Vagina (tissue), 2 donors: ENCODE measurements at regions not wholly inside any gene's neighbourhood (a gene's known extent, or its start where the extent isn't known, plus 50 kb on each side); places are given as distances from the start of the nearest gene placed in this dataset.

ENCODE experiments used
- DNase-seq, 2 donors: peaks; one replicate each; pipeline ENCODE4 v3.0.0-alpha.2; 2017; ENCODE audit errors: extremely low spot score in 2 of 2
- H3K27ac ChIP-seq: fragments of 200-600 bp; sonication (generic); one replicate; pipeline ENCODE4 v1.5.1; 2019
- H3K27me3 ChIP-seq: fragments of 200-600 bp; sonication (generic); one replicate; pipeline ENCODE4 v1.5.1; 2019
- H3K36me3 ChIP-seq, 2 donors: fragments of 200-600 bp; sonication (generic); one replicate each; pipeline ENCODE4 v1.5.1; 2017 to 2019
- H3K4me1 ChIP-seq: fragments of 200-600 bp; sonication (generic); one replicate; pipeline ENCODE4 v1.5.1; 2019
- H3K4me3 ChIP-seq, 2 donors: fragments of 200-600 bp; sonication (generic); 1 replicate in 1 of 2; 2 replicates in 1 of 2; pipeline ENCODE4 v1.5.1; 2016 to 2019
- H3K9me3 ChIP-seq: fragments of 200-600 bp; sonication (generic); one replicate; pipeline ENCODE4 v1.5.1; 2019
- POLR2A ChIP-seq, 2 donors: fragments of 450-650 bp; IDR thresholded peaks; one replicate each; pipeline ENCODE4 v1.6.1; 2017; ENCODE audit warnings: antibody characterized with exemption in 2 of 2, mild to moderate bottlenecking in 2 of 2, moderate library complexity in 2 of 2
- POLR2AphosphoS5 ChIP-seq, 2 donors: sonication (generic); formaldehyde crosslinking; IDR thresholded peaks; one replicate each; pipeline ENCODE4 v1.9.0; 2017; ENCODE audit warnings: antibody characterized with exemption in 2 of 2, mild to moderate bottlenecking in 2 of 2, low read depth in 1 of 2; ENCODE audit not compliant: insufficient read depth in 1 of 2
- intact Hi-C: fragments of 100-400 bp; cut with DNase I; formaldehyde crosslinking; loops from one replicate; pipeline ENCODE4 v1.15.1; 2023
- TF ChIP-seq, protein P1 (sequence below), 3 experiments: fragments of 450-650 bp in 2 of 3; fragments of 200-600 bp in 1 of 3; sonication (generic) in 1 of 3; IDR thresholded peaks; one replicate each; pipeline ENCODE4 v1.5.1; 2017 to 2019; ENCODE audit warnings: antibody characterized with exemption in 3 of 3, mild to moderate bottlenecking in 2 of 3, moderate library complexity in 2 of 3

DNA sequence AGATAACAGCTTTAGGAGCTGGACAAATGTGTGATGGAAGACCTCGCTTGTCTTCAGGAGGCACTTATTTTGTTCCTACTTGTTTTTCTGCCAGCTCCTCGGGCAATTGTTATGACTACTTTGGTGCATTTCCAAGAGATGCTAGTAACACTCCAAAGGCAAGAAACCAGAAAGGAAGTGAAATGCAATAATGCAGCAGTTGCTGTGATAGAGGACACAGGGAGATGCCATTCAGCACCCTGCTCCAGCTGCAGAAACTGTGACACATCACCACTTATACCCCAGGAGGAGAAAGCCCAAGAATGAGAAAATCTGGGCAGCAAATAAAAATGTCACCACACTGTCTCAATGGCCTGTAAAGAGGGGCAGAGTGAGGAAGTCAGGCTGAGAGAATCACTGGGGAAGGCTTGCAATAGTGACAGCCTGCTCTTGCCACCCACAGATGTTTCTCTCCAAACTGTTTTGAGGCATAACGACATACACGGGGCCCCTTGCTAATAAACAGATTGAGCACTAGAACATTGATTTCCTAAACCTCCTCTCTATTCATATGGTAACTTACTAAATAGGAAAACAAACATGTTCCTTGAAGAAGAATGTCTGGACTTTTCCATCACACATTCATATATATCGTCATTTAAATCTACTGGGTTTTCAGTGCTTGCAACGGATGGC is 195.5 kb upstream of the PRNP start:
- Histone ChIP-seq H3K27ac (no peak overlapping the region), H3K4me3 (no peak overlapping the region), H3K27me3 (no peaks in the 10 kb centered on the region), H3K4me1 (no peaks in the 10 kb centered on the region), H3K36me3 (no peaks in the 10 kb centered on the region), H3K9me3 (no peaks in the 10 kb centered on the region)
- DNase-seq = no peak
- intact Hi-C loops = no loop called here
- TF ChIP-seq POLR2A (IDR thresholded peaks at IDR 0.05) (no peak), POLR2AphosphoS5 (IDR thresholded peaks at IDR 0.05; ENCODE audit: insufficient read depth in 1 of 2, low read depth in 1 of 2) (no peak)
- TF ChIP-seq, protein P1, sequence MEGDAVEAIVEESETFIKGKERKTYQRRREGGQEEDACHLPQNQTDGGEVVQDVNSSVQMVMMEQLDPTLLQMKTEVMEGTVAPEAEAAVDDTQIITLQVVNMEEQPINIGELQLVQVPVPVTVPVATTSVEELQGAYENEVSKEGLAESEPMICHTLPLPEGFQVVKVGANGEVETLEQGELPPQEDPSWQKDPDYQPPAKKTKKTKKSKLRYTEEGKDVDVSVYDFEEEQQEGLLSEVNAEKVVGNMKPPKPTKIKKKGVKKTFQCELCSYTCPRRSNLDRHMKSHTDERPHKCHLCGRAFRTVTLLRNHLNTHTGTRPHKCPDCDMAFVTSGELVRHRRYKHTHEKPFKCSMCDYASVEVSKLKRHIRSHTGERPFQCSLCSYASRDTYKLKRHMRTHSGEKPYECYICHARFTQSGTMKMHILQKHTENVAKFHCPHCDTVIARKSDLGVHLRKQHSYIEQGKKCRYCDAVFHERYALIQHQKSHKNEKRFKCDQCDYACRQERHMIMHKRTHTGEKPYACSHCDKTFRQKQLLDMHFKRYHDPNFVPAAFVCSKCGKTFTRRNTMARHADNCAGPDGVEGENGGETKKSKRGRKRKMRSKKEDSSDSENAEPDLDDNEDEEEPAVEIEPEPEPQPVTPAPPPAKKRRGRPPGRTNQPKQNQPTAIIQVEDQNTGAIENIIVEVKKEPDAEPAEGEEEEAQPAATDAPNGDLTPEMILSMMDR (IDR thresholded peaks at IDR 0.05) = no peak

DNA sequence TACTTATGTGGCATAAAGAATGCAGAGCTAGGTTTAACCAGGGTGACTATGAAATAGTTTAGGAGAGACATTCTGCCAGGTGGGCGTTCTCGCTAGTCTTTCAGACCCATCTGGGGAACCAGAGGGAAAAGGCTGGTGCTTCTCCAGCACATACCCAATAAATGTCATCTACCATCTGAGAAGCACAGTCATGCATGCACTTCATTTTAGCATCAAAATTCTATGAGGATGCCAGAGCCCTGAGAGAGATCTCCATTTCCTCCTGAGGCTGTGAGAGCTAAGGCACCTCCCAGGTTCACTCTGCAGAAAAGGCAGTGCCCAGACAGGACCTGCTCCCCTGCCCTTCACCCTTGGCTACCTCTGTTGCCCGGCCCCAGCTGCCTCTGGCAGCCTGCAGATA is 196.2 kb upstream of the PRNP start:
- intact Hi-C loops = no loop called here
- no peak for DNase-seq
- TF ChIP-seq POLR2AphosphoS5 (IDR thresholded peaks at IDR 0.05; ENCODE audit: insufficient read depth in 1 of 2, low read depth in 1 of 2) = no peak
- TF ChIP-seq, protein P1 (IDR thresholded peaks at IDR 0.05) = no peak
- TF ChIP-seq POLR2A (IDR thresholded peaks at IDR 0.05) = no peak
- no peaks in the 10 kb centered on the region for H3K9me3 ChIP-seq
- no peaks in the 10 kb centered on the region for H3K27me3 ChIP-seq
- H3K36me3 ChIP-seq = no peaks in the 10 kb centered on the region
- H3K4me1 ChIP-seq = no peaks in the 10 kb centered on the region
- H3K27ac ChIP-seq = no peak overlapping the region
- no peak overlapping the region for H3K4me3 ChIP-seq

DNA sequence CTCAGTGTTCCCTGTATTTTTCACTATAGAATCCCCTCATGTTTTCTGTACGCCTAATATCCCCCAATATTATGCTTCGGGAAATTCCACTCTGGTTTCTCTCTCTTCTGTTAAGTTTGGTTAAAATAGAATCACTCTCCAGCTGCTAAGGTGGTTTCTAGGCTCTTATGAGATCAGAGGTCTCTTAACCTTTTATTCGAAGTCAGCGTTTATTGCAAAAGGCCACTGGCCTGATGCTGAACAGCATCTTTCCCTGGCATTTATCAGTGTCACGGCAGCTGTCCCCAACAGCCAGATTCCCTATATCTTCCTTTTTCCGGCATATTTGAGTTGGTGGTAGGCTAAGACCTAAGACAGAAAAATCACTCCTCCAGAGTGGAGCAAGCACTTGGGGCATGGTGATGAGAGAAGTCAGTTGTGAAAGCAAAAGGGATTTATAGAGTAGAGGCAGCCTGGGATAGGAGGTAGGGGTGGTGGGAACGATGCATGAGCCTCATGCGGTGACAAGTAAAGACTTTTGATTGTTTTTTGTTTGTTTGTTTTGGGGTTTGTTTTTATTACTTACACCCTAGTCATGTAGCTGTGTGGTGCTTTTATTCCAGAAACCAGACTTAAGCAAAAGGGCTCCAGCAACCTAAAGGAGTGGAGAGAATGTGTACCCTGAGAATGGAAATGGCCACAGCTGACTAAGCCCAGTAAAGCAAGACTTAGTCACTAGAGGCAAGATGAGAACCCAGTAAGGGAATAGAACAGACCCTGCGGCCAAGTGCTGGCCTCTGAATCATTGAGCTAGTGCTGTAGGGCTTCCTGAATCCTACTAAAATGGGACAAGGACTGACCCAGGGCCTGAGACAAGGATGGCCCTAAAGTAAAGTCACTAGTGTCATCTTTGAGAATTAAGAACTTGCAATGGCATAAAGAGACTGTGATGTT is 197.6 kb upstream of the PRNP start:
- TF ChIP-seq, protein P1 (IDR thresholded peaks at IDR 0.05) = no peak
- TF ChIP-seq POLR2A (IDR thresholded peaks at IDR 0.05) (no peak), POLR2AphosphoS5 (IDR thresholded peaks at IDR 0.05; ENCODE audit: insufficient read depth in 1 of 2, low read depth in 1 of 2) (no peak)
- H3K9me3 ChIP-seq = no peaks in the 10 kb centered on the region
- DNase-seq = no peak
- no peaks in the 10 kb centered on the region for H3K36me3 ChIP-seq
- H3K27me3 ChIP-seq = no peaks in the 10 kb centered on the region
- no peak overlapping the region for H3K27ac ChIP-seq
- H3K4me1 ChIP-seq = no peaks in the 10 kb centered on the region
- no peak overlapping the region for H3K4me3 ChIP-seq
- intact Hi-C loops = no loop called here

DNA sequence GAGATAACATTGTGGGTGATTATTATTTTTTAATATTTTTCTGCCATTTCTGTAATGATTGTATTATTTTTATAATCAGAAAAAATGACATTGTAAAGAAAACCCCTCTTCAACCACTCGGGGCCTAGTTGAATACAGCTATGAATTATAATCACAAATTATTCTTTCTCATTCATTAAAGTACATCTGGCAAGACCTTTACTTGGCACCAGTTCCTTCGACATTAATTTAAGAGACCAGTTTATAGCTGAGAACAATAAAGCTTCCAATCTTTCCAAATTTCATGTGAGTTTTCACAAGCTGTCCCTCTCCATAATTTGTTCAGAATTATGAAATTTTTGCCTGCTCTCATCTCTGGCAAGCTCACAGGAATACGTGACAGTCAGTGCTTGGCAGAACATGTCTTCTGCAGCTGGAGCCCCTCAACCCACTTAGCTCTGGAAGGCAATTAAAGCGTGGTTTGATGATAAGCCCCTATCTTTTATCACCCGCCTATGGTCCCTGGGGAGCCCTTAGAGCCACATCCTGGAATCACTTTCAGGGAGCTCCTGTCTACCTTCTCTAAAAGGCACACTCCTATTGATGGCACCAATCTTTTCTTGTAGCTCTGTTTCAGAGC is 201.8 kb upstream of the PRNP start:
- Histone ChIP-seq H3K27me3 (no peaks in the 10 kb centered on the region), H3K9me3 (no peaks in the 10 kb centered on the region), H3K36me3 (no peaks in the 10 kb centered on the region), H3K27ac (no peak overlapping the region), H3K4me1 (no peaks in the 10 kb centered on the region), H3K4me3 (no peak overlapping the region)
- no peak for DNase-seq
- TF ChIP-seq POLR2A (IDR thresholded peaks at IDR 0.05) (no peak), POLR2AphosphoS5 (IDR thresholded peaks at IDR 0.05; ENCODE audit: insufficient read depth in 1 of 2, low read depth in 1 of 2) (no peak)
- TF ChIP-seq, protein P1 (IDR thresholded peaks at IDR 0.05) = no peak
- intact Hi-C loops = no loop called here
